Limb (tissue), 2 donors: ENCODE measurements at regions not wholly inside any gene's neighbourhood (a gene's known extent, or its start where the extent isn't known, plus 50 kb on each side); places are given as distances from the start of the nearest gene placed in this dataset.
A peak's percentile ranks its signal among the peaks of the same experiment; 100 is the strongest.

Experiments used
- DNase-seq, 2 donors: peaks; one replicate each; pipeline ENCODE4 v3.0.0-alpha.2; 2016; ENCODE audit errors: extremely low spot score in 2 of 2

- no peak for DNase-seq
Observed at GRCh38 chr1:227450489-227450888, 112.9 kb upstream of the ZNF678 start.

DNA sequence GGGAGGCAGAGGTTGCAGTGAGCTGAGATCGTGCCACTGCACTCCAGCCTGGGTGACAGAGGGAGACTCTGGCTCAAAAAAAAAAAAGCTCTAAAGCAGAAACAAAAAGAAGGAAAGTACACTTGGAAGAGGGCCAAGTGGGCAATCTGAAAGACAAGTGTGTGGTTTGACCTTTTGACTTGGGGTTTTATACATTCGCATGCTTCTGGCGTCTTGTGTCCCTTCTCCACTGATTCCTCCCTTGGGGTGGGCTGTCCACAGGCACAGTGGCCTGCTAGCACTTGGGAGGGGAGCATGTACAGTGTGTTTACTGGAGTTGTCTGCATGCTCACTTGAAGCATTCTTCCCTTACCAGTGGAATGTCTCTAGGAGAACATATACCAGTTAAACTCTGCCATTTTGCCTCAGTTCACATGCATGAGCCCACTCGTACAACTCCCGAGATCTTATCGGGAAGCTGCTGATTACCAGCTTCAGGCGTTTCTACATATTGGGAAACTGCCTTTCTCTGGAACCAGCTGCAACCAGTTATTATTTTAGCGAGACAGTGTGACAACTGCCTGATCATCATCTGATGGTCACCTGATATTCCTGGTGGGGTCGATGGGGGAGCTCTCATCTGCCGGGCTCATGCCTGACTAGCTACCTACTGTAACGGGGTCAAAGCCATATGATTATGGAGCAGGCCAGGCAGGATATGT, 113.5 kb upstream of the ZNF678 start:
- no peak for DNase-seq

GRCh38 chr1:227449051-227449450, 114.3 kb upstream of the ZNF678 start:
- no peak for DNase-seq

DNA sequence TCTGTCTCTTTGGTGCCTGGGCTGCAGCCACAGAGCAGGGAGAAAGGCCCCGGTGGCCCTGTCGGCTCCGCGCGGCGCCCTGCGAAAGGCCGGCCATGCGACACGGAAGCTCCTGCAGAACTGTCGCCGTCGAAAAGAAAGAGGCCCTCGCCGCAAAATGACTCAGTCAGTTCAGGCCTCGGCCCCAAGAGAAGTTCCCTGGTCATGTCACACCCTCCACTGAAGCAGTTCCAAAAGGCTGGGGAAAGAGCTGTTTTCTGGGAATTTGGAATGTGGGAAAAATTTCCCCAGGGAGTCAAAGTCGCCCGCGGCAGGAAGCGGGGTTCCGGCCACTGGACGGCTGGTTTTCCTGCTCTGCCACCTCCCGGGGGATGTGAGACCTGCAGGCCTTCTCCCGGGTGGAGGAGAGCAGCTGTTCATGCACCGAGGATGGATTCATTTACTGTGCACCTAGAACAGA, 115.8 kb upstream of the ZNF678 start:
- peak in 1 of 2 donors; percentile 46 for DNase-seq

DNA sequence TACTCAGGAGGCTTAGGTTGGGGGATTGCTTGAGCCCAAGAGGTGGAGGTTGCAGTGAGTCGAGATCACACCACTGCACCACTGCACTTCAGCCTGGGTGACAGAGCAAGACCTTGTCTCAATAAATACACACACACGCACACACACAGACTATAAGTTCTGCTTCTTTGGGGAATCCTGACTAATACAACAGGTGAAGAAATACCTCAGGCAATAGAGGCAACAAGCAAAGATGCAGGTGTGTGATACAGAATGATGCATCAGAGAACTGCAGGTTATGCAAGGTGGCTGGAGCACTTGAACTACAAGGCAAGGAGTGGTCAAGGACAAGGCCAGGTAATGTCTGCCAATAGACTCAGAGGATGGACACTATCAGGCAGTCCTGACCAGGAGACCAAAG, 117.6 kb upstream of the ZNF678 start:
- DNase-seq: no peak

- no peak for DNase-seq
Observed at GRCh38 chr1:227445092-227445674, 118.2 kb upstream of the ZNF678 start.

- DNase-seq: no peak
Observed at GRCh38 chr1:227440182-227440581, 121.9 kb upstream of the CDC42BPA start.

DNA sequence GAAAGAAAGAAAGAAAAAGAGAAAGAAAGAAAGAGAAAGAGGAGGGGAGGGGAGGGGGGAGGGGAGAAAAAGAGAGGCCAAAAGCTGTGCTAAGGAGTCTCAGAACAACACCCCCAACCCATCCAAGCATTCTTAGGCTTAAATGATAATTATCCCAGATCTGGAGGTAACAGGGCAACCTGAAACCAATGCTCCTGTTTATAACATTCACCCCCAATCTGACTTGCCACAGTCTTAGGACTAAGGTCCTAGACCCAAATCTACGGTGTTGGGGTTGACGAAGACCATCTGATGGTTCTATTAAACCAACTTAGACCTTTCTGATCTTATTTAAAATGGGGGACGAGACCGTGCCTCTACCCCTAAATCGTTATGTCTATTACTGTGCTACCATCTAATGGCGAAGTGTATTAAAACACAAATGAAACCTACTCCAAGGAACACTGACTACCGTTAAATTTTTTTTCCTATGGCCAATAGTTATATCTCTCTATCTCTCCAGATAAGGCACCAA, 119.3 kb upstream of the CDC42BPA start:
- DNase-seq: peak in 1 of 2 donors; percentile 68

GRCh38 chr1:227434808-227435444, 116.6 kb upstream of the CDC42BPA start:
- DNase-seq: no peak

GRCh38 chr1:227433663-227434341, 115.5 kb upstream of the CDC42BPA start:
- no peak for DNase-seq

- no peak for DNase-seq
Observed at GRCh38 chr1:227432981-227433380, 114.7 kb upstream of the CDC42BPA start.

DNA sequence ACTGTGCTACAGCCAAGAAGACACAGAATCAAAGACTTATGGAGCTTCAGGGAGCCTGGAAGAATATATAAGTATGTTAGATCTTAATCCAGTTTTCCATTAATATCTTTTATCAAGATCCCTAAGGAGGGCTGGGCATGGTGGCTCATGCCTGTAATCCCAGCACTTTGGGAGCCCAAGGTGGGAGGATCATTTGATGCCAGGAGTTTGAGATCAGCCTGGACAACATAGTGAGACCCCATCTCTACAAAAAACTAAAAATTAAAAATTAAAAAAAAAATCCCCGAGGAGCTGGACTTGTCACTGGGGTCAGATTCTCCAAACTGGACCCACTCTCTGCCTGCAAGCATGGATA, 113.9 kb upstream of the CDC42BPA start:
- no peak for DNase-seq

- DNase-seq: no peak
Observed at GRCh38 chr1:227429447-227430359, 111.4 kb upstream of the CDC42BPA start.

DNA sequence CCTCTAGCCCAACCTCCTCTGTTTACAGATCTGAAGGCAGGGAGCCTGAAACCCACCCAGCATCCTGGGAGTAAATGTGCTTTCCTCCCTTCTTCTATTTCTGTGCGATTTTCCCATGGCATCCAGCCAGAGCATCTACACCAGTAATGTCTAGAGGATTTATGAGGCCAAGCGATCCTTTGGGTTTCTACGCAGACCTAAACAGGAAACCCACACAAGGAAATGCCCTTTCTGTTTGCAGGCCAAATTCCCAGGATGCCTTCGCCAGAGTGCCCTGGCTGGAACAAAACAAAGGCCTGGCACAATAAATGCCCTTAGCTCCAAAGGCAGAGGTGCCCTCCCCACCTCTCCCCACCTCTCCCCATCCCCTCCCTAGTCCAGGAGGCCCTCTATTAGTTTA, 110.5 kb upstream of the CDC42BPA start:
- DNase-seq: peak in 1 of 2 donors; percentile 53

DNA sequence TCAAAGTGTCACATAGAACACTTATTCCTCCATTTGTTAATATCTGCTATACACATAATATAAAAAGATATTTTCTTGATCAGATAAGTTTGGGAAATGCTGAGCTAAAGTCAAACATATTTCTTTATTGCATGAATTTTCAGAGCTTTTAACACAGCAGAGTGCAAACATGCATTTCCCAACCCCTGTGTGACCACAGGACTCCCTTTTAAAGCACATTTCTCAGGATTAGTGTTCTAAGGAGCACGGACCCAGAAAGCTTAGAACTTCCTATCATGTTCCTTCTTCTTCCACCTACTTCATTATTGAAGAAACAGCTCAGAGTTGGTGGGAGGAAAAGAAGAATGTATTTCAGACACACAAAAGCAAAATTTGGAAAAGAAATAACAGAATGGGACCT, 109.1 kb upstream of the CDC42BPA start:
- DNase-seq: no peak

GRCh38 chr1:227424953-227425352, 106.7 kb upstream of the CDC42BPA start:
- DNase-seq: no peak

DNA sequence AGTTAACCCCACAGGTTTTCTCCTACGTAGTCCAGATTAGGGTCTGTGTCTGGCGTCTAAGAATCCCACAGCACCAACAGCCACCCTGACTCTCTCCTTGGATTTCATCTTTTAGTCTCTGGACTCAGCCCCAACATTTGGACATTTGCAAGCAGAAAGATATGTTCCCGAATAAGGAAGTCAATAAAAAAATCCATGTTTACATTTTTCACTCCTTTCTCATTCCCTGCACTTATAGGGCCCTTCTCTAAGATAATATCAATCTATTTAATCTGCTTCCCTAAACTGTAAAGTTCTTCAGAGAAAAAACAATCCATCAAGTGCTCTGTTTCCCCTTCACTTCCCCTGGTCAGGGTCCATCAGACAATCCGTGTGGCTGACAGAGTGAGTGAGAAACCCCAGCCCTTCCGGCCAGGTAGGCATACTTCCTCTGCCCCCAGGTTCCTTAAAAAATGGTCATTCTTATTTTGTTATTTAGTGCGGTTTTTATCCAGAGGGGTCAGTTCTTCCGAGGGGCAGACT, 105.9 kb upstream of the CDC42BPA start:
- DNase-seq: no peak

DNA sequence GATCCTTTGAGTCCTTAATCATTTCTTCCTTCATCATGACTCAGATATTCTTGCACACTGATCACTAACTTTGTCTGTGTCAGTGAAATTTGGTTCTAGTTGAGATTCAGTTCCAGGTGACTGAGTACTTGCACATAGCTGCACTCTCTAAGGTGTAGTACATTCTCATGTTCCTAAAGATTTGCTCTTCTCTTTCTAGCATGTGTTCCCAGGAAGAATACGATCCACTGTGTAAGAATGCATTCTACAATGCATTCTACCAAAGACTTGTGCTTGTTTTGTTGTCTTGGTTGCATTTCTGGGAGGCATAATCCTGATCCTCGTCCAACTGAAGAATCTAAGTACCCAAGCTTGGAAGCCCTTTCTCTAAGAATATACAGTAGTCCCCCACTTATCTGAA, 104.3 kb upstream of the CDC42BPA start:
- no peak for DNase-seq

- no peak for DNase-seq
Observed at GRCh38 chr1:227420147-227420546, 101.9 kb upstream of the CDC42BPA start.

DNA sequence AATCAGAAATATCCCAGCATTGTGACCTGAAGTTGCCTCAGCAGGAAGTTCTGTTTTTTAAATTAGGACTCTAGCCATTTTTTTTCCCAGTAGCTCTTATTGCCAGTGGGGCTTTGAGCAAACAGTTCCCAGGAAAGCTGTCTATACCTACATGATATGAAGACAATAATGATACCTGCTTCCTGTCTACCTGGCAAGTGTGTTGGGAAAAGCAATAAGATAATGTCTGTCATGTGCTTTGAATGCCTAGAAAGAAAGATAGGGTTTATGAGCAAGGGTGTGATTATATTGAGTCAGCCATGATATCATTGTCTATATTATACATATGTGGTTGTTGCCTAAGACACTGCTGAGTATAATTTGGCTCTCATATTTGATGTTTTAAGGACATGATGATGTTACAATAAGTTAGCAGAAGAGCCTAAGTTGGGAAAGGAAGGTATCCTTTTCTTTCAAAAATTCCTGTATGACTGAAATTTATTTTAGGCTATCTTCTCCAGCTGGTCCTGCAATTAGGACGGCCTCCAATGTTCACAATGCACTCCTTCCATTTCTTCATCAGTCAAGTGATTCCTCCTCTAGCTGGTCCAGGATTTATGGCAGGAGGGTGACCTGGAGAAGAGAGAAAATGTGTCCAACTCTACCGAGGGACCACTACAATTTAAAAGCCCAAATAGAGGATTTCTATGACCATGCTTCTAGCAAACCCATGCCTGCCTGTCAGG, 99.6 kb upstream of the CDC42BPA start:
- no peak for DNase-seq
